Calu3 (cell line): ENCODE measurements at regions not wholly inside any gene's neighbourhood (a gene's known extent, or its start where the extent isn't known, plus 50 kb on each side); places are given as distances from the start of the nearest gene placed in this dataset.

Source experiments
- BruUV-seq: library from RNA; stranded (reverse); fragments of 400-500 nt; replicated peaks from 2 replicates; lab custom pipeline; 2021; lab: Mats Ljungman, UMichigan
- CTCF ChIA-PET: fragments of 300-600 bp; sonication (Branson Sonifier 250); formaldehyde crosslinking; loops from one replicate; lab custom pipeline; 2022; ENCODE audit warnings: antibody characterized with exemption; lab: Charles Lee
- DNase-seq: peaks from one replicate; pipeline ENCODE4 v3.0.0; 2022
- H3K27ac Mint-ChIP-seq: one replicate; pipeline ENCODE4 v1.8.0; 2022; ENCODE audit warnings: mixed read lengths; ENCODE audit not compliant: unreplicated experiment
- H3K27me3 Mint-ChIP-seq: one replicate; pipeline ENCODE4 v1.8.0; 2022; ENCODE audit warnings: mixed read lengths; ENCODE audit not compliant: unreplicated experiment
- H3K36me3 Mint-ChIP-seq: one replicate; pipeline ENCODE4 v1.8.0; 2022; ENCODE audit warnings: mild to moderate bottlenecking, moderate library complexity, mixed read lengths; ENCODE audit not compliant: insufficient read depth, unreplicated experiment
- H3K4me1 Mint-ChIP-seq: one replicate; pipeline ENCODE4 v1.8.0; 2022; ENCODE audit warnings: mild to moderate bottlenecking, low read depth, mixed read lengths; ENCODE audit not compliant: unreplicated experiment
- H3K4me3 Mint-ChIP-seq: one replicate; pipeline ENCODE4 v1.8.0; 2022; ENCODE audit warnings: mild to moderate bottlenecking, low read depth, moderate library complexity, mixed read lengths; ENCODE audit not compliant: unreplicated experiment
- H3K9me3 Mint-ChIP-seq: one replicate; pipeline ENCODE4 v1.8.0; 2022; ENCODE audit warnings: low read depth, mixed read lengths; ENCODE audit not compliant: unreplicated experiment
- CTCF ChIP-seq: fragments of 200-600 bp; IDR thresholded peaks from one replicate; pipeline ENCODE4 v1.8.0; 2022; ENCODE audit warnings: antibody characterized with exemption; ENCODE audit not compliant: unreplicated experiment
- intact Hi-C: fragments of 100-400 bp; cut with micrococcal nuclease; formaldehyde crosslinking; loops from one replicate; pipeline ENCODE4 v1.10.0; 2022; ENCODE audit not compliant: unreplicated experiment

GRCh38 chr4:186819342-186820086 lies 95.9 kb upstream of the FAT1 start:
- no peaks in the 10 kb centered on the region for H3K9me3 Mint-ChIP-seq
- no TSS peak for BruUV-seq

GRCh38 chr4:186820391-186820891 lies 96.8 kb upstream of the FAT1 start:
- H3K36me3 Mint-ChIP-seq, result no peaks in the 10 kb centered on the region
- no TSS peak for BruUV-seq
- no peaks in the 10 kb centered on the region for H3K27me3 Mint-ChIP-seq
- H3K4me3 Mint-ChIP-seq, result no peak overlapping the region
- no peak for TF ChIP-seq CTCF
- no peak overlapping the region for H3K27ac Mint-ChIP-seq
- peaks cover 18% of the 10 kb centered on the region for H3K4me1 Mint-ChIP-seq
- peak; percentile 40 for DNase-seq
- CTCF ChIA-PET, result no interaction called here
- intact Hi-C loops, result no loop called here
- no peaks in the 10 kb centered on the region for H3K9me3 Mint-ChIP-seq

More at GRCh38 chr4:186819342-186820086, 95.9 kb upstream of the FAT1 start:
- CTCF ChIA-PET, result interaction anchor here (1.2 kb wide), 1 partner anchor 10 kb away, joined by 3 read pairs; no protein-coding TSS in a partner anchor
- Mint-ChIP-seq H3K27me3 (no peaks in the 10 kb centered on the region), H3K27ac (no peak overlapping the region), H3K4me1 (peaks cover 12% of the 10 kb centered on the region), H3K4me3 (no peak overlapping the region), H3K36me3 (no peaks in the 10 kb centered on the region)
- intact Hi-C loops, result no loop called here
- no peak for TF ChIP-seq CTCF
- no peak for DNase-seq

GRCh38 chr4:186823989-186824388 lies 100.3 kb upstream of the FAT1 start:
- peaks cover 18% of the 10 kb centered on the region for H3K4me1 Mint-ChIP-seq
- no peak overlapping the region for H3K4me3 Mint-ChIP-seq
- TF ChIP-seq CTCF, result no peak
- H3K27me3 Mint-ChIP-seq, result no peaks in the 10 kb centered on the region
- intact Hi-C loops, result no loop called here
- no TSS peak for BruUV-seq
- no peaks in the 10 kb centered on the region for H3K9me3 Mint-ChIP-seq
- no peak overlapping the region for H3K27ac Mint-ChIP-seq
- DNase-seq, result no peak
- H3K36me3 Mint-ChIP-seq, result no peaks in the 10 kb centered on the region
- CTCF ChIA-PET, result interaction anchor here (0.5 to 0.6 kb wide), 2 partner anchors 68 to 510 kb away, joined by 3 read pairs; no protein-coding TSS in a partner anchor

GRCh38 chr4:186825069-186825468 lies 101.4 kb upstream of the FAT1 start:
- H3K27me3 Mint-ChIP-seq, result no peaks in the 10 kb centered on the region
- H3K27ac Mint-ChIP-seq, result no peak overlapping the region
- no TSS peak for BruUV-seq
- H3K4me1 Mint-ChIP-seq, result peaks cover 25% of the 10 kb centered on the region
- intact Hi-C loops, result no loop called here
- H3K9me3 Mint-ChIP-seq, result no peaks in the 10 kb centered on the region
- H3K4me3 Mint-ChIP-seq, result no peak overlapping the region
- no peaks in the 10 kb centered on the region for H3K36me3 Mint-ChIP-seq
- CTCF ChIA-PET, result no interaction called here
- DNase-seq, result no peak
- no peak for TF ChIP-seq CTCF
